ENCODE measurements at regions not wholly inside any gene's neighbourhood (a gene's known extent, or its start where the extent isn't known, plus 50 kb on each side); places are given as distances from the start of the nearest gene placed in this dataset.
"Not testable (repeated sequence)": the region's sequence is repeated elsewhere in the genome, so short reads cannot be mapped to it uniquely, and the experiment has no call there.

- TF ChIP-seq CTCF (IDR thresholded peaks at IDR 0.05): no peak
- no peak overlapping the region for H3K4me3 ChIP-seq
- DNase-seq (ENCODE audit: low spot score): no peak
- no peak overlapping the region for H3K27ac ChIP-seq
These were observed 253.4 kb upstream of the CASK start for GRCh38 chrX:42176789-42177188.

GRCh38 chrX:42175843-42176242 lies 252.5 kb upstream of the CASK start:
- DNase-seq (ENCODE audit: low spot score): no peak
- no peak overlapping the region for H3K4me3 ChIP-seq
- H3K27ac ChIP-seq: no peak overlapping the region
- TF ChIP-seq CTCF (IDR thresholded peaks at IDR 0.05): no peak

GRCh38 chrX:42157923-42158322 lies 234.6 kb upstream of the CASK start:
- not testable (repeated sequence) for DNase-seq (ENCODE audit: low spot score); H3K4me3 ChIP-seq; H3K27ac ChIP-seq

- no peak overlapping the region for H3K4me3 ChIP-seq
- no peak for TF ChIP-seq CTCF (IDR thresholded peaks at IDR 0.05)
- no peak overlapping the region for H3K27ac ChIP-seq
- DNase-seq (ENCODE audit: low spot score): no peak
These were observed 228.5 kb upstream of the CASK start for GRCh38 chrX:42151808-42152207.

- Histone ChIP-seq H3K27ac (no peak overlapping the region), H3K4me3 (no peak overlapping the region)
- DNase-seq (ENCODE audit: low spot score): no peak
- TF ChIP-seq CTCF (IDR thresholded peaks at IDR 0.05): no peak
These were observed 226.4 kb upstream of the CASK start for GRCh38 chrX:42149765-42150164.

- no peak for TF ChIP-seq CTCF (IDR thresholded peaks at IDR 0.05)
- Histone ChIP-seq H3K4me3 (no peak overlapping the region), H3K27ac (no peak overlapping the region)
- DNase-seq (ENCODE audit: low spot score): no peak
These were observed 225.9 kb upstream of the CASK start for GRCh38 chrX:42149281-42149680.

GRCh38 chrX:42143866-42144592 lies 220.7 kb upstream of the CASK start:
- no peak for TF ChIP-seq CTCF (IDR thresholded peaks at IDR 0.05)
- H3K4me3 ChIP-seq: no peak overlapping the region
- no peak for DNase-seq (ENCODE audit: low spot score)
- H3K27ac ChIP-seq: no peak overlapping the region
